ENCODE measurements at regions not wholly inside any gene's neighbourhood (a gene's known extent, or its start where the extent isn't known, plus 50 kb on each side); places are given as distances from the start of the nearest gene placed in this dataset.
"Not testable (repeated sequence)": the region's sequence is repeated elsewhere in the genome, so short reads cannot be mapped to it uniquely, and the experiment has no call there.

DNA sequence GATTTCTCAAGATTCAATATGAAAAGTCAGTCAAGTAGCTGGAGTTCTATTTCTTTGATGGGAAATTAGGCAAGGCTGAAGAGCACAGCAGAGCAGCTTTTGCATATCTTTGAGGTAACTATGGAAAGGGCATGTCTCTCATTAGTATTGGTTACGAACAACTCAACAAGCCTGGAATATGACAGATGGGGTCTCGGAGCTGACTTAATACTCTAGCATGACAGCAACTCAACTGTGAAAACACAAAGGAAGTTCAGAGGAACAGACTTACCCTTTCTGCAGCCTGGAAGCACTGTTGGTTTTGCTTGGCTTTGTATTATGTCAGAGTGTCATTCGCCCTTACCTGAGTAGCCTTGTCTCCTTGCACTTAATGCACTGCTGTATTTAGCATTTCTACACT, 79.9 kb upstream of the AADAT start:
- Mint-ChIP-seq H3K27me3 (ENCODE audit: low read depth) (no peaks in the 10 kb centered on the region), H3K9me3 (peaks cover 3% of the 10 kb centered on the region), H3K36me3 (ENCODE audit: low read depth) (no peaks in the 10 kb centered on the region), H3K27ac (ENCODE audit: unreplicated experiment) (no peak overlapping the region), H3K4me1 (no peaks in the 10 kb centered on the region), H3K4me3 (no peak overlapping the region)
- no peak for DNase-seq (ENCODE audit: low read depth, low spot score)
- TF ChIP-seq, protein P1, sequence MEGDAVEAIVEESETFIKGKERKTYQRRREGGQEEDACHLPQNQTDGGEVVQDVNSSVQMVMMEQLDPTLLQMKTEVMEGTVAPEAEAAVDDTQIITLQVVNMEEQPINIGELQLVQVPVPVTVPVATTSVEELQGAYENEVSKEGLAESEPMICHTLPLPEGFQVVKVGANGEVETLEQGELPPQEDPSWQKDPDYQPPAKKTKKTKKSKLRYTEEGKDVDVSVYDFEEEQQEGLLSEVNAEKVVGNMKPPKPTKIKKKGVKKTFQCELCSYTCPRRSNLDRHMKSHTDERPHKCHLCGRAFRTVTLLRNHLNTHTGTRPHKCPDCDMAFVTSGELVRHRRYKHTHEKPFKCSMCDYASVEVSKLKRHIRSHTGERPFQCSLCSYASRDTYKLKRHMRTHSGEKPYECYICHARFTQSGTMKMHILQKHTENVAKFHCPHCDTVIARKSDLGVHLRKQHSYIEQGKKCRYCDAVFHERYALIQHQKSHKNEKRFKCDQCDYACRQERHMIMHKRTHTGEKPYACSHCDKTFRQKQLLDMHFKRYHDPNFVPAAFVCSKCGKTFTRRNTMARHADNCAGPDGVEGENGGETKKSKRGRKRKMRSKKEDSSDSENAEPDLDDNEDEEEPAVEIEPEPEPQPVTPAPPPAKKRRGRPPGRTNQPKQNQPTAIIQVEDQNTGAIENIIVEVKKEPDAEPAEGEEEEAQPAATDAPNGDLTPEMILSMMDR (conservative IDR thresholded peaks at IDR 0.05): no peak

DNA sequence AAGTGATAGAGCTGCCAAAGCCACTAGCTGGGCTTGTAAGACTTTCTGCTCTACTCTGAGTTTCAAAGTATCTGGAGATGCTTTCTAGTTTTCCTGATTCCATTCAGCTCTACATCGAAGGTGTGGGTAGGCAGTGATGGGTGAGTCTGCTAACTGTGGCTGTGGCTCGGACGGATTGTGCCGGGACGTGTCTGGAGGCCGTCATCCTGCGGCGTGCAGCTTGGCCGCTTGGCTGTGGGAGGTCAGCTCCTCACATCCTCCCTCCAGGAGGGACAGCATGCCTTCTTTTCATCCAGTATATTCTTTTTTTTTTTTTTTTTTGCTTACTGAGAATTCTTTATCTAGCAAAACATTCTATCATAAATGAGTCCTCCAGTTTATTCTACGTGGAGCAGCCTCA, 77.9 kb upstream of the AADAT start:
- TF ChIP-seq, protein P1 (conservative IDR thresholded peaks at IDR 0.05): no peak
- no peak overlapping the region for H3K27ac Mint-ChIP-seq (ENCODE audit: unreplicated experiment)
- peaks cover 1% of the 10 kb centered on the region for H3K9me3 Mint-ChIP-seq
- no peaks in the 10 kb centered on the region for H3K4me1 Mint-ChIP-seq
- H3K27me3 Mint-ChIP-seq (ENCODE audit: low read depth): no peaks in the 10 kb centered on the region
- DNase-seq (ENCODE audit: low read depth, low spot score): no peak
- H3K36me3 Mint-ChIP-seq (ENCODE audit: low read depth): no peaks in the 10 kb centered on the region
- no peak overlapping the region for H3K4me3 Mint-ChIP-seq

DNA sequence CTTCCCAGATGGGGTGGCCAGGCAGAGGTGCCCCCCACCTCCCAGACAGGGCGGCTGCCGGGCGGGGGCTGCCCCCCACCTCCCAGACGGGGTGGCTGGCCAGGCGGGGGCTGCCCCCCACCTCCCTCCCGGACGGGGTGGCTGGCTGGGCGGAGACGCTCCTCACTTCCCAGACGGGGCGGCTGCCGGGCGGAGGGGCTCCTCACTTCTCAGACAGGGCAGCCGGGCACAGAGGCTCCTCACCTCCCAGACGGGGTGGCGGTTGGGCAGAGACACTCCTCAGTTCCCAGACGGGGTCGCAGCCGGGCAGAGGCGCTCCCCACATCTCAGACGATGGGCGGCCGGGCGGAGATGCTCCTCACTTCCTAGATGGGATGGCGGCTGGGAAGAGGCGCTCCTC, 76.4 kb upstream of the AADAT start:
- not testable (repeated sequence) for H3K36me3 Mint-ChIP-seq (ENCODE audit: low read depth)

DNA sequence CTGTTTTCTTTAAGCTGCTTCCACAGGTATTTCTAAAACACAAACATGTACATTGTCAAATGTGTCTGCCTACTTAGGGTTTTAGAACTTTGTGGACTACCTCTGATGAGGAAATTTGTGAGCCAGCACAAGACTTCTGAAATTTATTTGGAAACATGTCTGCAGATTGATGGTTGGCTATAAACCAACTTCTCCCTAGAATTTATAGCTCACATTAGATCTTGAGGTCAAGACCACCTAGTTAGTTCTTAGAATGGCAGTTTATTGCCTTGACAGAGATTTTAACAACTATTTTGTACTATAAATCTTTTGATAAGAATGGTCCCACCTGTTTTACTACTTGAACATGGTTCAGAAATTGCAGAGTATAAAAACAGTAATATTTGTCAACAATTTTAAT, 72.7 kb upstream of the AADAT start:
- TF ChIP-seq, protein P1 (conservative IDR thresholded peaks at IDR 0.05): no peak
- no peak overlapping the region for H3K27ac Mint-ChIP-seq (ENCODE audit: unreplicated experiment)
- no peaks in the 10 kb centered on the region for H3K27me3 Mint-ChIP-seq (ENCODE audit: low read depth)
- no peak for DNase-seq (ENCODE audit: low read depth, low spot score)
- no peaks in the 10 kb centered on the region for H3K4me1 Mint-ChIP-seq
- no peak overlapping the region for H3K4me3 Mint-ChIP-seq
- H3K9me3 Mint-ChIP-seq: peaks cover 5% of the 10 kb centered on the region
- H3K36me3 Mint-ChIP-seq (ENCODE audit: low read depth): no peaks in the 10 kb centered on the region

More for the DNA sequence above, 76.4 kb upstream of the AADAT start:
- not testable (repeated sequence) for DNase-seq (ENCODE audit: low read depth, low spot score); H3K4me1 Mint-ChIP-seq; H3K4me3 Mint-ChIP-seq; H3K27me3 Mint-ChIP-seq (ENCODE audit: low read depth); H3K27ac Mint-ChIP-seq (ENCODE audit: unreplicated experiment); H3K9me3 Mint-ChIP-seq

DNA sequence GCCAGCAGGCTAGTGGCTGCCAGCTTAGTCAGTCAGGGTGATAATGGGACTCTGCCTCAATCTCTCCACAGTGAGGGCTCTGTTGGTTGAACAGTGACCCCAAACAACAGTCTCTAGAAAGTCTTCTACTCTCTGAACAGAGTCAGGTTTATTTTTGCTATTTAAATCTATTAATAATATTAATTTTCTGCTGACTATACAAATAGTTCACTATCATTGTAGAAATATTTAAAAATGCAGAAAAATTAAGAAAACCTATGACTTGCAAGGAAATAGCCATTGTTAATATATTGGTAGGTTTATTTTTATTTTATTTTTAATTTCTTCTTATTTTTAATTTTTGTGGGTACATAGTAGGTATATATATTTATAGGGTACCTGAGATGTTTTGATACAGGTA, 67.9 kb upstream of the AADAT start:
- Mint-ChIP-seq H3K36me3 (ENCODE audit: low read depth) (peaks cover 4% of the 10 kb centered on the region), H3K27ac (ENCODE audit: unreplicated experiment) (no peak overlapping the region), H3K9me3 (peaks cover 9% of the 10 kb centered on the region), H3K4me3 (no peak overlapping the region), H3K27me3 (ENCODE audit: low read depth) (no peaks in the 10 kb centered on the region), H3K4me1 (no peaks in the 10 kb centered on the region)
- no peak for DNase-seq (ENCODE audit: low read depth, low spot score)
- TF ChIP-seq, protein P1 (conservative IDR thresholded peaks at IDR 0.05): no peak

DNA sequence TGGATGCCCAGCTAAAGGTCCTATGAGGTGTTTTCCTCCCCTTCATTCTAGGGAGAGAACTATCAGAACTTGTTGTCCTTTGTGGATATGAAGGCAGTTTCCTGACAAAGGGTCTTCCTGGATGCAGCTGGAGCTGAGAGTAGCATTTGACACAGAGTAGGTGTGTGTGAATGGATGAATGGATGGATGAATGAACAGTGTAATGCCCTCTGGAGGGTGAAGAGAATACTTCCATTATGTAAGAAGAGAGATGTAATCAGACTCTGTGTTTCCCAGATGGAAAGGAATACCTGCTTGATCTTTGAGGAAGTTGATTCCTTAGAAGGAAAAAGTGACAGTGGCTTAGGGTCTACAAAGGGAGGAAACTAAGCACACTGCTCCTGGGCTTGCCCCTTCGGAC, 55.4 kb upstream of the AADAT start:
- no peaks in the 10 kb centered on the region for H3K9me3 Mint-ChIP-seq
- no peak overlapping the region for H3K27ac Mint-ChIP-seq (ENCODE audit: unreplicated experiment)
- DNase-seq (ENCODE audit: low read depth, low spot score): no peak
- TF ChIP-seq, protein P1 (conservative IDR thresholded peaks at IDR 0.05): no peak
- no peak overlapping the region for H3K4me3 Mint-ChIP-seq
- H3K27me3 Mint-ChIP-seq (ENCODE audit: low read depth): no peaks in the 10 kb centered on the region
- no peaks in the 10 kb centered on the region for H3K36me3 Mint-ChIP-seq (ENCODE audit: low read depth)
- H3K4me1 Mint-ChIP-seq: no peaks in the 10 kb centered on the region
